GM23338 (cell line): ENCODE measurements at regions not wholly inside any gene's neighbourhood (a gene's known extent, or its start where the extent isn't known, plus 50 kb on each side); places are given as distances from the start of the nearest gene placed in this dataset.

Source experiments
- ATAC-seq: fragments of 200-7000 bp; cut with Tn5 transposase; 3 replicates; pipeline ENCODE4 v1.9.1; 2020
- DNase-seq: peaks from one replicate; pipeline ENCODE4 v3.0.0-alpha.2; 2015; ENCODE audit warnings: low spot score
- H2AFZ ChIP-seq: fragments of 200-600 bp; sonication (generic); 2 replicates; pipeline ENCODE4 v1.8.0; 2016; ENCODE audit warnings: antibody characterized with exemption, mild to moderate bottlenecking, moderate library complexity
- H3F3A ChIP-seq: fragments of 200-600 bp; sonication (generic); replicated peaks from 2 replicates; pipeline ENCODE4 v1.8.0; 2017; ENCODE audit warnings: antibody characterized with exemption, mixed run types, low read depth
- H3K27ac ChIP-seq: fragments of 200-600 bp; sonication (generic); 2 replicates; pipeline ENCODE4 v1.6.1; 2016; ENCODE audit warnings: low read depth
- H3K27me3 ChIP-seq: fragments of 200-600 bp; sonication (generic); 2 replicates; pipeline ENCODE4 v1.8.0; 2016; ENCODE audit warnings: mild to moderate bottlenecking, mixed run types, moderate library complexity; ENCODE audit not compliant: insufficient read depth
- H3K36me3 ChIP-seq: fragments of 200-600 bp; sonication (generic); 2 replicates; pipeline ENCODE4 v1.8.0; 2016; ENCODE audit warnings: mild to moderate bottlenecking; ENCODE audit not compliant: insufficient read depth
- H3K4me1 ChIP-seq: fragments of 200-600 bp; sonication (generic); 2 replicates; pipeline ENCODE4 v1.8.0; 2016; ENCODE audit warnings: mild to moderate bottlenecking, moderate library complexity; ENCODE audit not compliant: insufficient read depth
- H3K4me2 ChIP-seq: fragments of 200-600 bp; sonication (generic); 2 replicates; pipeline ENCODE4 v1.7.1; 2017; ENCODE audit warnings: mixed run types
- H3K4me3 ChIP-seq: fragments of 200-600 bp; sonication (generic); 2 replicates; pipeline ENCODE4 v1.6.1; 2016; ENCODE audit warnings: mixed run types
- H3K79me2 ChIP-seq: fragments of 200-600 bp; sonication (generic); replicated peaks from 2 replicates; pipeline ENCODE4 v1.8.0; 2017; ENCODE audit warnings: mild to moderate bottlenecking; ENCODE audit not compliant: insufficient read depth
- H3K9me2 ChIP-seq: fragments of 200-600 bp; sonication (generic); 2 replicates; pipeline ENCODE4 v1.8.0; 2017; ENCODE audit not compliant: insufficient read depth
- H4K20me1 ChIP-seq: fragments of 200-600 bp; sonication (generic); replicated peaks from 2 replicates; pipeline ENCODE4 v1.8.0; 2017; ENCODE audit warnings: mild to moderate bottlenecking; ENCODE audit not compliant: insufficient read depth
- H3K27ac Mint-ChIP-seq: 2 replicates; pipeline ENCODE4 v1.8.0; 2020; ENCODE audit warnings: inconsistent platforms, mild to moderate bottlenecking, moderate library complexity, mixed read lengths
- H3K27me3 Mint-ChIP-seq: 3 replicates; pipeline ENCODE4 v1.8.0; 2022; ENCODE audit warnings: low read depth, mild to moderate bottlenecking, moderate library complexity, mixed read lengths, inconsistent platforms; ENCODE audit not compliant: insufficient read depth, poor library complexity
- H3K36me3 Mint-ChIP-seq: 3 replicates; pipeline ENCODE4 v1.8.0; 2021; ENCODE audit warnings: low read depth, mild to moderate bottlenecking, inconsistent platforms, moderate library complexity, mixed read lengths
- H3K4me1 Mint-ChIP-seq: 3 replicates; pipeline ENCODE4 v1.8.0; 2020; ENCODE audit warnings: mild to moderate bottlenecking, inconsistent platforms, mixed read lengths
- H3K4me3 Mint-ChIP-seq: 3 replicates; pipeline ENCODE4 v1.8.0; 2021; ENCODE audit warnings: moderate library complexity, mild to moderate bottlenecking, inconsistent platforms, mixed read lengths
- H3K9me3 Mint-ChIP-seq: 3 replicates; pipeline ENCODE4 v1.8.0; 2020; ENCODE audit warnings: moderate library complexity, mild to moderate bottlenecking, inconsistent platforms, mixed read lengths
- CREB1 ChIP-seq: fragments of 250-450 bp; sonication (Bioruptor Pico); IDR thresholded peaks from 2 replicates; pipeline ENCODE4 v1.5.0; 2020; ENCODE audit warnings: low read depth, mild to moderate bottlenecking, moderate library complexity
- CTCF ChIP-seq, 2 experiments: fragments of 200-600 bp in 1 of 2; sonication (generic) in 1 of 2; conservative IDR thresholded peaks; 2 replicates each; pipeline versions ENCODE4 v1.5.1 to v1.6.1; 2016 to 2017; ENCODE audit warnings: antibody characterized with exemption in 2 of 2, low read depth in 2 of 2, mild to moderate bottlenecking in 2 of 2, moderate library complexity in 1 of 2
- ETS1 ChIP-seq: IDR thresholded peaks from 2 replicates; pipeline ENCODE4 v1.6.1; 2016; ENCODE audit warnings: antibody characterized with exemption
- EZH2 ChIP-seq: fragments of 200-600 bp; sonication (generic); IDR thresholded peaks from one replicate; pipeline ENCODE4 v1.8.0; 2017; ENCODE audit warnings: antibody characterized with exemption, mild to moderate bottlenecking, low read depth; ENCODE audit not compliant: unreplicated experiment
- EZH2phosphoT487 ChIP-seq: fragments of 200-600 bp; sonication (generic); IDR thresholded peaks from one replicate; pipeline ENCODE4 v1.8.1; 2018; ENCODE audit warnings: antibody characterized with exemption; ENCODE audit not compliant: unreplicated experiment
- JUNB ChIP-seq: IDR thresholded peaks from one replicate; pipeline ENCODE4 v1.6.1; 2016; ENCODE audit warnings: antibody characterized with exemption; ENCODE audit not compliant: unreplicated experiment
- NANOG ChIP-seq: IDR thresholded peaks from 2 replicates; pipeline ENCODE4 v1.6.1; 2016; ENCODE audit warnings: antibody characterized with exemption, borderline replicate concordance
- POLR2AphosphoS5 ChIP-seq: IDR thresholded peaks from 2 replicates; pipeline ENCODE4 v1.6.1; 2016; ENCODE audit warnings: antibody characterized with exemption, low read depth
- REST ChIP-seq: IDR thresholded peaks from one replicate; pipeline ENCODE4 v1.6.1; 2018; ENCODE audit warnings: antibody characterized with exemption; ENCODE audit not compliant: unreplicated experiment
- STAT1 ChIP-seq: IDR thresholded peaks from one replicate; pipeline ENCODE4 v1.6.1; 2016; ENCODE audit warnings: antibody characterized with exemption; ENCODE audit not compliant: unreplicated experiment
- ZNF114 ChIP-seq: fragments of 250-450 bp; sonication (Bioruptor Pico); IDR thresholded peaks from 2 replicates; pipeline ENCODE4 v1.5.0; 2020; ENCODE audit warnings: mild to moderate bottlenecking, moderate library complexity
- ZNF331 ChIP-seq: fragments of 250-450 bp; sonication (Bioruptor Pico); IDR thresholded peaks from 2 replicates; pipeline ENCODE4 v1.5.0; 2020; ENCODE audit warnings: low read depth, mild to moderate bottlenecking, moderate library complexity
- ZNF462 ChIP-seq: fragments of 250-450 bp; sonication (Bioruptor Pico); IDR thresholded peaks from 2 replicates; pipeline ENCODE4 v1.5.0; 2020; ENCODE audit warnings: mild to moderate bottlenecking, moderate library complexity

- TF ChIP-seq REST (no peak), POLR2AphosphoS5 (no peak), NANOG (no peak), STAT1 (no peak), ETS1 (no peak), CREB1 (CRISPR knock-in tag) (no peak), CTCF (conservative IDR thresholded peaks at IDR 0.05; ENCODE audit: low read depth in 2 of 2) (no peak), ZNF114 (CRISPR knock-in tag) (no peak), JUNB (no peak), ZNF331 (no peak), EZH2 (no peak), EZH2phosphoT487 (no peak)
These were observed 84.4 kb downstream of the KLF6 start (continued) for GRCh38 chr10:3700531-3701076.

- H3K27me3 ChIP-seq, result no peaks in the 10 kb centered on the region
- peaks cover 20% of the 10 kb centered on the region for H3K4me1 Mint-ChIP-seq
- no peak overlapping the region for H3K4me3 ChIP-seq
- peak; percentile 82 for ATAC-seq
- H4K20me1 ChIP-seq, result no peaks in the 10 kb centered on the region
- H3K9me2 ChIP-seq, result peaks cover 26% of the 10 kb centered on the region
- peak overlapping the region; percentile 65 for H3K27ac Mint-ChIP-seq
- H3K27ac ChIP-seq, result 0 out of 2 replicates have a peak overlapping the region, but pooled peaks have one; percentile 0
- peak overlapping the region; percentile 4; the same call in 1 of the 2 replicates for H3K4me2 ChIP-seq
- no peak overlapping the region for H2AFZ ChIP-seq
- no peaks in the 10 kb centered on the region; the same call in 2 of the 3 replicates for H3K36me3 Mint-ChIP-seq
- DNase-seq, result peak; percentile 60
- no peaks in the 10 kb centered on the region for H3K27me3 Mint-ChIP-seq
- no peaks in the 10 kb centered on the region for H3K79me2 ChIP-seq
- peaks cover 3% of the 10 kb centered on the region; the same call in 2 of the 3 replicates for H3K9me3 Mint-ChIP-seq
- H3K36me3 ChIP-seq, result no peaks in the 10 kb centered on the region
- H3K4me3 Mint-ChIP-seq, result no peak overlapping the region
- no peaks in the 10 kb centered on the region for H3F3A ChIP-seq
- peaks cover 19% of the 10 kb centered on the region for H3K4me1 ChIP-seq
- TF ChIP-seq CREB1 (CRISPR knock-in tag), result peak; percentile 32; the same call in 1 of the 2 replicates
- TF ChIP-seq POLR2AphosphoS5, result no peak
- TF ChIP-seq ZNF462, result 0 out of 2 replicates have a peak, but pooled peaks have one; percentile 44
- no peak for TF ChIP-seq ZNF331
- TF ChIP-seq EZH2, result no peak
These were observed 85.1 kb downstream of the KLF6 start for GRCh38 chr10:3699916-3700315.
